SK-N-SH (cell line): ENCODE measurements at regions not wholly inside any gene's neighbourhood (a gene's known extent, or its start where the extent isn't known, plus 50 kb on each side); places are given as distances from the start of the nearest gene placed in this dataset.

ENCODE experiments used
- CTCF ChIA-PET: fragments of 300-600, 350-600 bp; formaldehyde crosslinking; extraction: SDS; loops from one replicate; lab custom pipeline; 2021; lab: Yijun Ruan, JAX
- POLR2A ChIA-PET: fragments of 350-600 bp; sonication (Branson Sonifier 250); formaldehyde crosslinking; extraction: SDS; loops from one replicate; lab custom pipeline; 2020; ENCODE audit warnings: antibody characterized with exemption, inconsistent platforms; lab: Yijun Ruan, JAX
- DNase-seq: peaks from one replicate; pipeline ENCODE4 v3.0.0; 2012
- H2AFZ ChIP-seq: fragments of 200-600 bp; sonication (generic); 2 replicates; pipeline ENCODE4 v1.8.1; 2016; ENCODE audit warnings: antibody characterized with exemption, mild to moderate bottlenecking, low read depth
- H3F3A ChIP-seq: fragments of 200-600 bp; sonication (generic); replicated peaks from 2 replicates; pipeline ENCODE3; 2016; ENCODE audit warnings: antibody characterized with exemption, mild to moderate bottlenecking; ENCODE audit not compliant: insufficient read depth
- H3K27ac ChIP-seq, 2 experiments: fragments of 200-500 bp in 1 of 2; fragments of 200-600 bp in 1 of 2; sonication (Bioruptor generic) in 1 of 2; sonication (generic), shearing (Covaris generic) in 1 of 2; 2 replicates each; pipeline versions ENCODE4 v1.5.1 to v1.6.1; 2014 to 2016; ENCODE audit warnings: low read depth in 2 of 2, inconsistent platforms in 1 of 2, low read length in 1 of 2, mild to moderate bottlenecking in 1 of 2, mixed read lengths in 1 of 2
- H3K27me3 ChIP-seq: fragments of 200-600 bp; sonication (generic), shearing (Covaris generic); 2 replicates; pipeline ENCODE4 v1.6.1; 2016; ENCODE audit warnings: mixed run types; ENCODE audit not compliant: insufficient read depth
- H3K36me3 ChIP-seq, 2 experiments: fragments of 200-500 bp in 1 of 2; fragments of 200-600 bp in 1 of 2; sonication (Bioruptor generic) in 1 of 2; sonication (generic) in 1 of 2; replicated peaks in 1 of 2; 2 replicates each; pipeline versions ENCODE3 to v1.5.1; 2014 to 2016; ENCODE audit warnings: low read length in 1 of 2, mild to moderate bottlenecking in 1 of 2; ENCODE audit not compliant: insufficient read depth in 2 of 2, control insufficient read depth in 1 of 2
- H3K4me1 ChIP-seq, 2 experiments: fragments of 200-500 bp in 1 of 2; fragments of 200-600 bp in 1 of 2; sonication (Bioruptor generic) in 1 of 2; sonication (generic), shearing (Covaris generic) in 1 of 2; 2 replicates each; pipeline versions ENCODE4 v1.5.1 to v1.6.1; 2014 to 2016; ENCODE audit warnings: low read depth in 1 of 2, low read length in 1 of 2, mixed run types in 1 of 2; ENCODE audit not compliant: insufficient read depth in 2 of 2, control insufficient read depth in 1 of 2
- H3K4me2 ChIP-seq: fragments of 200-600 bp; sonication (generic), shearing (Covaris generic); 2 replicates; pipeline ENCODE4 v1.6.1; 2017; ENCODE audit warnings: mixed run types
- H3K4me3 ChIP-seq, 2 experiments: fragments of 200-500 bp in 1 of 2; fragments of 200-600 bp in 1 of 2; sonication (Bioruptor generic) in 1 of 2; sonication (generic), shearing (Covaris generic) in 1 of 2; 2 replicates each; pipeline versions ENCODE4 v1.5.1 to v1.8.1; 2014 to 2016; ENCODE audit warnings: low read depth in 2 of 2, inconsistent platforms in 1 of 2, low read length in 1 of 2, mild to moderate bottlenecking in 1 of 2, mixed read lengths in 1 of 2, moderate library complexity in 1 of 2
- H3K79me2 ChIP-seq: fragments of 200-600 bp; sonication (generic); 2 replicates; pipeline ENCODE4 v1.8.1; 2017; ENCODE audit warnings: mild to moderate bottlenecking; ENCODE audit not compliant: insufficient read depth
- H3K9ac ChIP-seq: fragments of 200-600 bp; sonication (generic); 2 replicates; pipeline ENCODE4 v1.6.1; 2017; ENCODE audit warnings: mixed run types
- H3K9me2 ChIP-seq: fragments of 200-600 bp; sonication (generic); 2 replicates; pipeline ENCODE4 v1.6.1; 2017; ENCODE audit warnings: mixed run types
- H3K9me3 ChIP-seq: fragments of 200-600 bp; sonication (generic); 2 replicates; pipeline ENCODE4 v1.6.1; 2017; ENCODE audit warnings: mixed run types, mild to moderate bottlenecking, moderate library complexity
- H4K20me1 ChIP-seq: fragments of 200-600 bp; sonication (generic); 2 replicates; pipeline ENCODE4 v1.6.1; 2017; ENCODE audit warnings: mild to moderate bottlenecking, mixed run types; ENCODE audit not compliant: insufficient read depth
- CHD2 ChIP-seq: fragments of 150-350 bp; IDR thresholded peaks from 2 replicates; pipeline ENCODE4 v1.6.1; 2018; ENCODE audit warnings: low read length; ENCODE audit not compliant: partially characterized antibody
- ELF1 ChIP-seq: IDR thresholded peaks from 2 replicates; pipeline ENCODE4 v1.4.0; 2012
- EP300 ChIP-seq, 2 experiments: IDR thresholded peaks; 2 replicates each; pipeline versions ENCODE4 v1.4.0 to v1.6.1; 2012; ENCODE audit warnings: borderline replicate concordance in 1 of 2, low read depth in 1 of 2, low read length in 1 of 2
- FOSL2 ChIP-seq: IDR thresholded peaks from 2 replicates; pipeline ENCODE4 v1.4.0; 2012; ENCODE audit warnings: low read depth, mild to moderate bottlenecking, moderate library complexity, borderline replicate concordance
- GATA2 ChIP-seq: sonication (generic); formaldehyde crosslinking; IDR thresholded peaks from 2 replicates; pipeline ENCODE4 v1.5.0; 2020; ENCODE audit warnings: mild to moderate bottlenecking, missing genetic modification reagents
- MXI1 ChIP-seq: IDR thresholded peaks from 2 replicates; pipeline ENCODE4 v1.6.1; 2012; ENCODE audit warnings: mild to moderate bottlenecking, low read depth, low read length, improper control_type of control experiment
- RAD21 ChIP-seq: IDR thresholded peaks from 2 replicates; pipeline ENCODE4 v1.6.1; 2012; ENCODE audit warnings: mild to moderate bottlenecking, low read length
- RCOR1 ChIP-seq: fragments of 150-350 bp; IDR thresholded peaks from 2 replicates; pipeline ENCODE4 v1.6.1; 2017; ENCODE audit warnings: antibody characterized with exemption, low read length
- SMC3 ChIP-seq: IDR thresholded peaks from 2 replicates; pipeline ENCODE4 v1.6.1; 2012; ENCODE audit warnings: low read depth, low read length, improper control_type of control experiment
- WGBS: methylation state at CpG from one replicate; pipeline ENCODE4 v1.1.6; 2017; ENCODE audit warnings: low lambda C conversion rate; 5-methylcytosine and 5-hydroxymethylcytosine counted together
- TF ChIP-seq, protein P1 (sequence below): fragments of 150-350 bp; IDR thresholded peaks from 2 replicates; pipeline ENCODE4 v1.6.1; 2016; ENCODE audit warnings: mild to moderate bottlenecking, low read depth, low read length

GRCh38 chr5:16234598-16234997, 55.0 kb upstream of the MARCHF11 start:
- no peaks in the 10 kb centered on the region for H3K27me3 ChIP-seq
- no peak for DNase-seq
- no peak overlapping the region for H3K4me3 ChIP-seq
- H3K36me3 ChIP-seq: no peaks in the 10 kb centered on the region
- no peaks in the 10 kb centered on the region for H3K9me2 ChIP-seq
- TF ChIP-seq RAD21 (peak; percentile 59), CHD2 (no peak), SMC3 (peak; percentile 16; the same call in 1 of the 2 replicates)
- H3K9ac ChIP-seq: no peak overlapping the region
- peak overlapping the region in 1 of 2 experiments; percentile 85; a peak in 1 of 4 replicates for H3K27ac ChIP-seq
- H3K4me1 ChIP-seq: no peaks in the 10 kb centered on the region; a peak in 1 of 4 replicates
- no peaks in the 10 kb centered on the region for H3F3A ChIP-seq
- H4K20me1 ChIP-seq: no peaks in the 10 kb centered on the region
- no peaks in the 10 kb centered on the region for H3K9me3 ChIP-seq
- no peaks in the 10 kb centered on the region for H3K79me2 ChIP-seq
- H2AFZ ChIP-seq: no peak overlapping the region
- ChIA-PET POLR2A (no interaction called here), CTCF (interaction anchor here (2.0 to 2.3 kb wide), 2 partner anchors 74 to 221 kb away, joined by 6 to 8 read pairs; no protein-coding TSS in a partner anchor)
- whole genome bisulfite sequencing: 49% methylated on average over 6 of the region's 6 CpGs
- no peak overlapping the region for H3K4me2 ChIP-seq

DNA sequence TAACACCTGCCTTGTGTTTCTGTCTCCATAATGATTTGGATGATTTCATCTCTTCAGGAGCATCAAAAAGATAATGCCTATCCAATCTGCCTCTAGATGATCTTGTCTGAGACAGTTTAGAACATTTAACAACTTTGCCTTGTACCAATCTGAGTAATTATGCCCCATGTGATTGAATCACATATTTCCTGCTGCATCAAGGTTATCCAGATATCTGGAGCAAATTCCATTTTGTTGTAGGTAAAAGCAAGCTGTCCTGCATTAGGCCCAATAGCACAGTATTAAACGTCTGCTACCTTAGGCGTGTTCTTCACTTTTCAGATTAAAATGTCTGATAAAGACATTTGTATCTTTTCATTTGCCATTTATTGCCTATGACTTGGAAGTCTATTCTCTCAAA, 54.1 kb upstream of the MARCHF11 start:
- H3K4me2 ChIP-seq: no peak overlapping the region
- ChIA-PET CTCF (interaction anchor here (0.9 to 2.3 kb wide), 3 partner anchors 73 to 426 kb away, joined by 3 to 8 read pairs (median 4); no protein-coding TSS in a partner anchor), POLR2A (no interaction called here)
- no peak overlapping the region for H2AFZ ChIP-seq
- H3K27ac ChIP-seq: peak overlapping the region in 1 of 2 experiments; percentile 85; a peak in 2 of 4 replicates
- no peaks in the 10 kb centered on the region for H3K9me2 ChIP-seq
- peaks cover 0 to 2% of the 10 kb centered on the region in 2 experiments; a peak in 2 of 4 replicates for H3K4me1 ChIP-seq
- no peaks in the 10 kb centered on the region for H4K20me1 ChIP-seq
- no peaks in the 10 kb centered on the region for H3K27me3 ChIP-seq
- no peaks in the 10 kb centered on the region for H3K79me2 ChIP-seq
- WGBS: 7% methylated on average over 2 of the region's 2 CpGs
- TF ChIP-seq RCOR1 (peak; percentile 14; the same call in 1 of the 2 replicates), GATA2 (CRISPR knock-in tag) (peak; percentile 77), MXI1 (no peak), EP300 (IDR thresholded peaks at IDR 0.05; ENCODE audit: borderline replicate concordance in 1 of 2, low read depth in 1 of 2, low read length in 1 of 2) (peak in 1 of 2 experiments; percentile 76; a peak in 2 of 4 replicates), FOSL2 (no peak), ELF1 (no peak), SMC3 (no peak)
- TF ChIP-seq, protein P1, sequence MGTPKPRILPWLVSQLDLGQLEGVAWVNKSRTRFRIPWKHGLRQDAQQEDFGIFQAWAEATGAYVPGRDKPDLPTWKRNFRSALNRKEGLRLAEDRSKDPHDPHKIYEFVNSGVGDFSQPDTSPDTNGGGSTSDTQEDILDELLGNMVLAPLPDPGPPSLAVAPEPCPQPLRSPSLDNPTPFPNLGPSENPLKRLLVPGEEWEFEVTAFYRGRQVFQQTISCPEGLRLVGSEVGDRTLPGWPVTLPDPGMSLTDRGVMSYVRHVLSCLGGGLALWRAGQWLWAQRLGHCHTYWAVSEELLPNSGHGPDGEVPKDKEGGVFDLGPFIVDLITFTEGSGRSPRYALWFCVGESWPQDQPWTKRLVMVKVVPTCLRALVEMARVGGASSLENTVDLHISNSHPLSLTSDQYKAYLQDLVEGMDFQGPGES: no peak
- H3F3A ChIP-seq: no peaks in the 10 kb centered on the region
- no peak overlapping the region for H3K4me3 ChIP-seq
- H3K9ac ChIP-seq: no peak overlapping the region
- no peaks in the 10 kb centered on the region for H3K9me3 ChIP-seq
- H3K36me3 ChIP-seq: no peaks in the 10 kb centered on the region
- no peak for DNase-seq
